ENCODE measurements at regions not wholly inside any gene's neighbourhood (a gene's known extent, or its start where the extent isn't known, plus 50 kb on each side); places are given as distances from the start of the nearest gene placed in this dataset.
"Not testable (repeated sequence)": the region's sequence is repeated elsewhere in the genome, so short reads cannot be mapped to it uniquely, and the experiment has no call there.

DNA sequence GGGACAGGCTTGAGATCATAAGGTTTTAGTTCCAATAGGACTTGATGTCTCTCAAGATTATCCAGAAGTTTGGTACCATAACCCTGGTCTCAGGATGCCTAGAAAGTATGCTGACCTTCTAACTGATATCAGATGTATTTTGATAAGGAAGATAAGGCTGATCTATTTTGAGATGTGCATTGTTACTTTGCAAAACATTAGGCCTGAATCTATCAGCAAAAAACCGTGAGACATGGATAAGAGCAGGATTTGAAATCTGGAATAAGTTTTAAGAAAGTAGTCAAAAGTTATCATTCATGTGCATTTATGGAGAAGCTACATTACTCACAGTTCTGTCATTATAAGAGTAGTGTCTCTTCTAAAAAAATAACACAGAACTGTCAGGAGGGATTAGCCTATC lies 467.1 kb upstream of the HS3ST1 start:
- DNase-seq: no peak

DNA sequence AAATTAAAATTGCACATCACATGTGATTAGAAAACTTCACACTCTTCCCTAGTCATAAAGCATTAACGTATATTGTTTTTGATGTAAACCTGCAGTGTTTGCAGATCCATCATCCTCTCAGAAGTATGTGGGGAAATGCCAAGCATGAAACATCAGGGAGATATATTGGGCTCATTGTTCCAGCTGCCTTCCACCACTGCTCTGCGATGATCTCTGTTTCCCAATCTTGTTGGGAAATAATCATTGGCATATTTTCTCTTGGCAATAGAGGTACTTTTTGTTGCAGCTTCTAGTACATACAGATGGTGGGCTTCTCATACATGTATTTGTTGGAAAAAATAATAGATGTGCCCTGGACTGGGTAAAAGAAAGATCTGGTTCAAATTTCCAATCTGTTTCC lies 466.3 kb upstream of the HS3ST1 start:
- no peak for DNase-seq

DNA sequence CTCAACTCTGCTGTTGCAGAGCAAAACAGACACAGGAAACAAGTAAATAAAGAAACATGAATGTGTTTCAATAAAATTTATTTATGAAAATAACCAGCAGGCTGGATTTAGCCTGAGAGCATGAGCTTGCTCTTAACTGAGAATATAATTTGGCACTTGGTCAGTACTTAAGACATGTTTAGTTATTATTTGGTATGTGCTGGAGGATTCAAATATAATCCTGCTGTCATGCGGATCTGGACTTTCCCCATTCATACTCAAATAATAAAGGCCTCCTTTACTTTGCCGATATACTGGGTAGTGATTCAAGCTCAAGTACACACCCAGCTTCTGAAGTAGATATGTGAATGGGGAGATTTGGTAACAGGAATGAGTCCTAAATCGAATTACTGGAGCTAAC lies 465.5 kb upstream of the HS3ST1 start:
- no peak for DNase-seq

DNA sequence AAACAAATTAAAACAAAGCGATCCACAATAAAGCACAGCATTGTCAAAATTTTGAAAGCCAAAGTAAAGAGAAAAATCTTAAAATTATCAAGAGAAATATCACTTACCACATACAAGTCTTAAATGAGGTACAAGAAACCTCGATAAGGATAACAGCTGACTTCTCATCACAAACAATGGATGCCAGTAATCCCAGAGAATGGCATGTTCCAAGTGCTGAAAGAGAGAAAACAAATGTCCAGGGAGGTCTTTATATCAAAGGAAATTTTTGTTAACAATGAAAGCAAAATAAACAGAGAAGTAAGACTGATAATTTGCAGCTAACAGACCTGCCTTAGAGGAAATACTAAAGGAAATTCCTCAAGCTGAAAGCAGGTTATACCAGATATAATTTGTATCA lies 460.4 kb upstream of the HS3ST1 start:
- DNase-seq: no peak

DNA sequence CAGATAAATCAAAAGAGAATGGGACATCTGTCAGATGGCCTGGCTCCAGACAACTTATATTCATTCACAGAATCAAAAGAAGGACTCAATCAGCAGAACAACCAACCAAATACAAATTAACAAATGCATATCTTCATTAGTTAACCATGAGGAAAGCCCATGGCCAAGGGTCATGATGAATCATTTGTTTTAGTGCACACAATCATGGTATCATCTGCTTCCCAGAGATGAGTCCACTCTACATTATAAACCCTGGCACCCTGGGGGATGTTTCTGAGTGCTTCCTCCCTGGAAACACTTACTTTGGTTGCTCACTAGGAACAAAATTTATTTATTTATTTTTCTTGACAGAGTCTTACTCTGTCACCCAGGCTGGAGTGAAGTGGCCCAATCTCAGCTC lies 453.3 kb upstream of the HS3ST1 start:
- no peak for DNase-seq

DNA sequence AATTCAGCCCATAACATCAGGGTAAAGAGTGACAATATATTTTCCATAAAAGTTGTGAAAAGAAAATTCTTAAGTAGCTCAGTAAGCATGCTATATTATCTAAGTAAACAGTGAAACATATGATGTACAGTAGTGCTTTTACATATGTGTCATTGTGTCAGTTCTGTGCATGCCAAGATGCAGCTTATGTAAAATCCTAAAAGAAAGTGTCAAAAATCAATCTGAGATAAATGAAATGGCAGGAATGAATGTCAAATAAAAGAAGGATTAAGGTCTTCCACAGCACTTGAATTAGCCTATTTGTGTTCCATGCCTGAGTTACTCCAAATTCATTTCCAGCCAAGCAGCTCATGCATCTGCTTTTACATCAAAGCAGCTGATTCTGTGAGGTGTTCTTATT lies 452.7 kb upstream of the HS3ST1 start:
- no peak for DNase-seq

DNA sequence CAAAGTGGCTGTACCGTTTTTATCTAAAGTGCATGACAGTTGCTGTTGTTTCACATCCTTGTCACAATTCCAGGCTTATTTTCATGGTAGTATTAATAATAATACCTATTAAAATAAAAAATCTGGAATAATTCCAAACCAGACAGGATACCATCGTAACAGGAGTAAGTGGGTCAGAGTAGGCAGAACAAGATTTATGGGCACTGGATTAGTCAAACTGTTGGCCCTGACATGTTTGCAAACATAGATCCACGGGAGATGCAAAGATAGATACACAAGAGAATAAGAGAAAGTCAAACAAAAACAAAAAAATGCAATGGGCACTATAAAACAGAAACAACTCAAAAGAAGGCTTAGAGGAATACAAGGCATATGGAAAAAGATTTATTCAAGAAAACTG lies 449.5 kb upstream of the HS3ST1 start:
- DNase-seq: no peak

DNA sequence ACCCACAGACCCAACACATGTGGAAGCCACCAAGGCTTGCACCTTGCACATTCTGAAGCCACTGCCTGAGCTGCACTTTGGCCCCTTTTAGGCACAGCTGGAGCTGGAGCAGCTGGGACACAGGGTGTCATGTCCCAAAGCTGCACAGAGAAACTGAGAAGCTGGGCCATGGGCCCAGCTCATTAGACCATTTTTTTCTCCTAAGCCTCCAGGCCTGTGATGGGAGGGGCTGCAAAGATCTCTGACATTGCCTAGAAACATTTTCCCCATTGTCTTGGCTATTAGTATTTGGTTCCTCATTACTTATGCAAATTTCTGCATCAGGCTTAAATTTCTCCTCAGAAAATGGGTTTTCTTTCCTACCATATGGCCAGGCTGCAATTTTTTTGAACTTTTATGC lies 447.4 kb upstream of the HS3ST1 start:
- DNase-seq: no peak

DNA sequence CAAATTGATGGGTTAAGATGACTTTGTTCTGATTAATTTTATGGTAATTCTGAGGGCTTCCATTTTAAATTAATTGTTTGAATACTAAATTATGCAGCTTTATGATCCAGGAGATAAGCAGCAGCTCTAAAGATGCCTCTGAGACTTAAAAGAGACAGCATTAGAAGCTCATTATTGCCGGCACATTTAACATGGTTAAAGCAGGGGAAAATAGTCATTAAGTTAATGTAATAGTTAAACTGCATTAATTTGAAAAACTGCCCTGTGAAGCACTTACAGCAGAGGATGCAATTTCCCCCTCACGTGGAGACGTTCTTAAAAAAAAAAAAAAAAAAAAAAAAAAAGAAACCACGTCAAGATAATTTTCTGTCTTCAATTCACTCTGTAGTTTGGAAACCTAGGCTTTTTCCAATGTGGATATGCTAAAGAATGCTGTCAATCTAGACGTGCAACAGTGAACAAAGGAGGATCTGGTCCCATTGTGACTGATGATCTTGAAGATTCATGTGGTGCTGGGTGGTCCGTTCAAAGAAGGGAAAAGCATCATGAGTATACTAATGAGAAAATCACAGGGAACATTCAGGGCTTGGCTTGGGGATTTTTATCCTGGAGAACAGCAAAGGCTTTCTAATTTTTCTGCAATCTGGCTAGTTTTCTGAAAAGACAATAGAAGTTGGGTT lies 440.6 kb upstream of the HS3ST1 start:
- no peak for DNase-seq

DNA sequence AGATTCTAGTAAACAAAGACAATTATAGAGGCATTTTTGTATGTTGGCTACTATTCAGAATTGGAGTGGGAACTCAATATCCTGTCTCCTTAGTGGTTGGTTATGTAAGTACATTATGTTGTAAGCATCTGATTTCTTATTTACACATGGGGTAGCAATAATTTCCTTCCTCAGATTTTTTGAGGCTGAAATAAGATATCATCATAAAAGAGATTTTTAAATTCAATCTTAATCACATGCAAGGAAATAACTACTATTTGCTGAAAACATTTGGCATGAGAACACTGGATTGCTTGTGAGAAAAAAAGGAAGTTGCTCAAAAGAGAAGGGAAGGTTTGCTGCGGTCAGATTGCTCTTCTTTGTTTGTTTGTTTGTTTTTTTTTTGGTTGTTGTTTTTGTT lies 437.7 kb upstream of the HS3ST1 start:
- DNase-seq: no peak

DNA sequence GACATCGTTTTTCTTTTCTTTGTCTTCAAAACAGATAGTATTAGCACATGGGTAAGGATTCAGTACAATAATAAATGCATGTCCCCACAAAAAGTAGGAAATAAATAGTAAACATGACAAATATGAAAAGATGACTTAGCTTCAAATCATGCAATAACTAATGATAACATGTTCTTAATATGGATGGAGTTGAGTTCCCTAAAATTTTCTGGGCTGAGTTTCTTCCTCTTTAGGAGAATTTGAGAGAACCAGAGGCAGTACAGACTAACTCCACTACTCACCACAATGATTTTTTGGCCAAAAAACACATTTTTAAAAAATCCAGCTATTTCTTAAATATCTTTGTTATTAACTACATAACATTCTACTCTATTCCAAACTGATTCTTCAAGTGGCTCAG lies 432.3 kb upstream of the HS3ST1 start:
- no peak for DNase-seq

DNA sequence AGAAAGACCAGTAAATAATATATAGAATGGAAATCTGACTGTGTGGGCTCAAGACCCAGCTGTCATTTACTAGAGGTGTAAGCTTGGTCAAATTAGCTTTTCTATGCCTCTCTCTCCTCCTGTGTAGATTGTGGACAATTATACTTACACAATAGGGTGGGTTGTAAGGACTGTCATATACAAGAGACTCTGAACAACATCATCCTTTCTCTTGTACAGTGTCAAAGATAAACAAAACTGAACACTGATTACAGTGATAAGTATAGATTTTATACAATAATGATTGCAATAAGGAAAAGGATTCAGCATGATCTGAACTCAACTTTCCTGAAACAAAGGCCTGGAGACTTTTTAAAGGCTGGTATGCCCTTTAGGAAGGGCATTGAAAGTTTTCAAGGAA lies 429.2 kb upstream of the HS3ST1 start:
- no peak for DNase-seq

DNA sequence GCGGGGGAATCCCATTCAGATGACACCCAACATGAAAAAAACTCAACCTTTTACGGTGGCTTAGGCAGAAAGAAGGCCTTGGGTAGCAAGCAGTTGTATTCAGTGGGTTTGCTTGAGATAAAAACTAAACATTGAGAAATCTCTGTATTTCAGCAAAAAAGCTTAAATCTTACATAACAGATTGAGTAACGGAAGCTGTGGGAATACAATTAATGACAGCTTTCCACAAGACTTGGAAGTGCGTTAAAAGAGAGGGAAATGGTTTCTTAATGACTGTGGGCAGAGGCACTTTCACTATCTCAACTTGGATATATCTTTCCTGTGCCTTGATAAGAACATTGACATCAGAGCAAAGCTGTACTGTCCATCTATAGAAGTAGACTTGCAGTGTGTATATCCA lies 418.5 kb upstream of the HS3ST1 start:
- DNase-seq: no peak

DNA sequence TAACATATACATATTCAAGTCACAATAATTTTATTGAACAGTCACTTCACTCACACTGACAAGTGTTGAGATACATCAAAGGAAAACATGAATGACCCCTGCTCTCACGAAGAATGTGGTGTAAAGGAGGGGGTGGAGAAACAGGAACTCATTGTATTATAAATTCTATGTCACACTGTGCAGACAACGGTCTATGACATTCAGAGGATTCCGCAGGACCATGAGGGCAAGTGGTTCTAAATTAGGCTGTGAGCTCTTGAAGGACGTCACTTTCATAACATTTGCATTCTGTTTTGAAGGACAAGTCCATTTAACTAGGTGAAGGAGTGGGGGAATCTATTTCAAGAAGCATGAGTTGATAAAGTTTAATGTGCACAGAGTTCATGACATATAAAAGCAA lies 415.2 kb upstream of the HS3ST1 start:
- no peak for DNase-seq

DNA sequence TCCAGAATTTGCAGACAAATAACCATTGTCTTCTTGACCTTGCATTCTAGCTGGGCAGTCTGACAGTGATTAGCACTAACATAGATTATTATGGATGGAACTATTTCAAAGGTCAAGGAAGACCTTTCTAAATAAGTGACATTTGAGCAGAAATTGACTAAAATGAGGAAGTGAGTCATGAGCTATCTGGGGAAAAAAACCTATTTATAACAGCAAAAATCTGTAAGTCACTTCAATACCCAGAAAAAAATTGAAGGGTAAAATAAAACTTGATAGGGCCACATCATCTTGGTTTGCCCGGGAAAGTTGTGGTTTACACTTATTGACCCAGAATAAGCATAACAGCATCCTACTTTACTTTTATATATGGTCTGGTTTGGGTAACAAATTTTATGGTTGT lies 414.6 kb upstream of the HS3ST1 start:
- DNase-seq: no peak

DNA sequence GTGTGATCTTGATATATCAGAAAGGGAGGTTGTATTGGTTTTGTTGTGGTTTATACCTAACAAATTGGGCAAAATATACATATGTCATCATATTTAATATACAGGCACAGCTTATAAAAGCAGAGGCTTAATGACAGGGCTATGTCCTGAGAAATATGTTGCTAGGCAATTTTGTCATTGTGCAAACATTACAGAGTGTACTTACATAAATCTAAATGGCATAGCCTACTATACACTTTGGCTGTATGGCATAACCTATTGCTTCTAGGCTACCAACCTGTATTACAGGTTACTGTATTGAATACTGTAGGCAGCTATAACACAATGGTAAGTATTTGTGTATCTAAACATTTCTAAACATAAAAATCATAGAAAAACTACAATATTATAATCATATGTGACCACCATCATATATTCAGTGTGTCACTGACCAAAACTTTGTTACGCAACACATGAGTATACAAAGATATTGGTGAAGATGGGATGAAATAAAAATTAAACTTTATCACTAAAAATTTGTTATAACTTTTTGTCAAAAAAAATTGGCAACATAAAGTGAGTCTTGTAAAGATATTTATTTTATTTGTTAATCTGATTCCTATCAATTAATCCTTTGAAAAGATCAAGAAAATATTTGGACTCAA lies 414.0 kb upstream of the HS3ST1 start:
- DNase-seq: no peak

DNA sequence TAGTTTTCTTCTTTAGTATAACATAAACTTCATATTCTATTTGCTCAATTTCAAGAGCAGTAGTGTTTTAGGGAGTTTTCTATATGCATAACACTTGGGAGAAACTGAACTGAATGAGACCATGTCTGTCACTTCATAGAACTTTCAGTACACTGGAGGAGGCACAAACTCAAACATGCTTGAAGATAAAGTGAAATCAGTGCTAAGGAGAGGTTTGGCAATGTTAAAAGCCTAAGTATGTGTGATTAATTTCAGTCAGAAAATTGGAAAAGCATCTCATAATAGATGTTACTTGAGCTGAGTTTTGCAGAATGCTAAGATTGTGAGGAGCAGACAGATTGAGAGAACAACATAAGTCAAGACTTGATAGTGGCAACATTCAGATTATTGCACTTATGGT lies 411.2 kb upstream of the HS3ST1 start:
- DNase-seq: no peak

DNA sequence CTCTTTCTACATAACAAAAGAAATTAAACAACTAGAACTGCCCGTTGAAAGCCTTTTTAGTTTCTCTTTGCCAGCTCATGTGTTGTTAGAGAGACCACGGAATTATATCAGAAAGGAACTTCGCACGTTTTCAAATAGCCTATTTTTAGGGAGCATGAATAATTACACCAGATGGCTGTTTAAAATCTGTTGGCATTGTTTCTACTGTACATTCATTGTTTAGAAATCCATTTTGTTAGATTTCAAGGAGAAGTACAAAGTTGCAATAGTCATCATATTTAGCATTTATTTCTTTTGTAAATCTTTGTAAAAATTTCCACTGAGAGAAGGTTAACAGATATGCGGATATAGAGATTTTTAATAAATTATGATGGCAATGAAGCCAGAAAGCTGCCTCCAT lies 403.0 kb upstream of the HS3ST1 start:
- DNase-seq: no peak

DNA sequence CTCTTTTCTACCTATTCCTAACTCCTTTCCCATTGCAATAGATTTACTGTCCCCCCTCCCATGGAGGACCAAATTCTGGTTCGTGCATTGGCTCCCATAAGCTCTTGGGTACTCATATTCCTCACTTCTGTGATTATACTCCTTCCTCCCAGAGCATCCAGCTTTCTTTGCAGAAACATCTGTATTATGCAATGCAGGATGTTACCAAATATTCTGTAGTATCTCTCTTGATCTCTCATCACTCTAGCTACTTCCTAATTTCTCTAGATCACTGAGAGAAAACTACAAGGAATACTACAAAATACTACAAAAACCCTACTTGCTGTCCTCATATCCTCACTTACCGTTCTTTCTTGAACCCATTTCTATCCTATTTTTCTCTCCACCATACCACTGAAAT lies 395.9 kb upstream of the HS3ST1 start:
- DNase-seq: no peak

DNA sequence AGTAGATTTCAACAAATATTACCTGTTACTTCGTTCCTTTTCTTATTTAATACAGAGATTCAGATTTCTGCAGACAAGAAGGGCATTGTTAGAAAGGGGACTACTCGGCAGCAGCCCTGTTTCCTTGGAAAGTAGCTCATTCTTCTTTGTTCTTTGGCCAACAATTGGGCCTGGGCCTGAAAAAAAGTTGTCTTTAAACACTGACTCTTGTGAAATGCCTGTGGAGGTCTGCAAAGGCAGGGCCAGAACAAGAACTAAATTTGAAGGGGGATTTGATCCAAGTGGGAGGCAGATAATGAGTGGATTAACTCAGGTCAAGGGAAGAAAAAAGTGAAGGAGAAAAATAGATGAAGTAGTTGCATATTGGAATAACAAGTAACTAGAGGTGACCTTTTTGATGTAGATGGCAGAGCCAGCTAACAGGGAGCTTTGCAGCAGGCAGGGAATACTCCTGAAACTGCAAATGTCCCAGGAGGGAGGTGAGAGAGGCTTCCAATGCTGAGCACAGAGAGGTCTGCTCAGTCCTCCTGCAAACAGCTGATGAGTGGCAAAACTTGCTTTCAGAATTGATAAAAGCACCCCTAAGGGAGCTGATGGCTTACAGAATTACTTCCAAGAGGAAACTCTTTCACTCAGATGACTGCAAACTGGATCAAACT lies 393.2 kb upstream of the HS3ST1 start:
- no peak for DNase-seq

DNA sequence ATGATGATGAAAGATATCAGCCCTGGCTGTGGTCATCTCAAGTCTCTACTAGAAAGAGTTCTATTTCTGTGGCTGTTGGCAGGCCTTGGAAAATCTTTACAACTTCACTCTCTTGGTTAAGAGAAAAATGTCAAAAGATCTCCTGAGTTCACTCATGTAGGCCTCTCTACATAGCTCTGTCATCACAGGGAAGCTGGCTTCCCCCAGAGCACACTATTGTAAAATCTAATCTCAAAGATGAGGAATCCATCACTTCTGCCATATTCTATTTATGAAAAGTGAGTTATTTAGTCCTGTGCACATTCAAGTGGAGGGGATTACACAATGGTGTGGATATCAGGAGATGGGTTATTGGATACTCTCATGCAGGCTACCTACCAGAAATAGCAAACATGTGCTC lies 388.4 kb upstream of the HS3ST1 start:
- no peak for DNase-seq

DNA sequence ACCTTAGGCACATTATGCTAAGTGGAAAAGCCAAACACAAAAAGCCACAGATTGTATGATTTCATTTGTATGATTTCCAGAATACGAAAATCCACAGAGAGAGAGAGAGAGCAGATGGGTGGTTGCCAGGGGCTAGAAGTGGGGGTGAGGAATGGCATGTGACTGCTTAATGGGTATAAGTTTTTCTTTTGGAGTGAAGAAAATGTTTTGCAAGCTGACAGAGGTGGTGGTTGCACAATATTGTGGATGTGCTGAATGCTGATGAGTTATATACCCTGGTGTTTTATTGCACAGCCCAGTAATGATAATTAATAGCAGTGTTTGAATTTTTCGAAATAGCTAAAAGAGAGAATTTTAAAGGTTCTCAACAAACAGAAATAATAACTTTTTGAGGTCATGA lies 386.1 kb upstream of the HS3ST1 start:
- no peak for DNase-seq

DNA sequence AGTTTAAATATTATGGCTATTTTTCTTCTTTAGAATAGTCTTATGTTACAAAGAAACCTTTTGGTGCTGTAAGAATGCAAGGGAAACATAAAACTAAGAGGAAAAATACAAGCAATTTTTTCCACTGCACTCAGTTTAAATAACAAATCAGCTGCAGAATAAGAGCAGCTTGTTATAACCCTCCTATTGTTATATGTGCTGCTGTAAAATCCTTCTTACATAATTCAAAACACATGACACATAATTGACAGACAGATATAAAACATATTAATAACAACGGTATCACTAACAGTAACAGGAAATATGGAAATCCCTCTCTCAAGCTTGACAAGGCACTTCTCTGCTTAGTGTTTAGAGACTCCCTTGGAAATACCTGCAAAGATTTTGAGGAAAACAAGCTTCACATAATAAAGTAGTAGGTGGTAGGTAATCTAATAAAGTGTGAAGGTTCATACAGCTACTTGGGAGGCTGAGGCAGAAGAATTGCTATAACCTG lies 385.3 kb upstream of the HS3ST1 start:
- DNase-seq: no peak

DNA sequence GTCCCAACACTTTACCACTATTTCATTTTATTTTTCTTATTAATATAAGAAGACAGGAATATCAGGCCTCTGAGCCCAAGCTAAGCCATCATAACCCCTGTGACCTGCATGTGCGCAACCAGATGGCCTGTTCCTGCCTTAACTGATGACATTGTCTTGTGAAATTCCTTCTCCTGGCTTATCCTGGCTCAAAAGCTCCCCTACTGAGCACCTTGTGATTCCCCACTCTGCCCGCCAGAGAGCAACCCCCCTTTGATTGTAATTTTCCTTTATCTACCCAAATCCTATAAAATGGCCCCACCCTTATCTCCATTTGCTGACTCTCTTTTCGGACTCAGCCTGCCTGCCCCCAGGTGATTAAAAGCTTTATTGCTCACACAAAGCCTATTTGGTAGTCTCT lies 382.8 kb upstream of the HS3ST1 start:
- not testable (repeated sequence) for DNase-seq

DNA sequence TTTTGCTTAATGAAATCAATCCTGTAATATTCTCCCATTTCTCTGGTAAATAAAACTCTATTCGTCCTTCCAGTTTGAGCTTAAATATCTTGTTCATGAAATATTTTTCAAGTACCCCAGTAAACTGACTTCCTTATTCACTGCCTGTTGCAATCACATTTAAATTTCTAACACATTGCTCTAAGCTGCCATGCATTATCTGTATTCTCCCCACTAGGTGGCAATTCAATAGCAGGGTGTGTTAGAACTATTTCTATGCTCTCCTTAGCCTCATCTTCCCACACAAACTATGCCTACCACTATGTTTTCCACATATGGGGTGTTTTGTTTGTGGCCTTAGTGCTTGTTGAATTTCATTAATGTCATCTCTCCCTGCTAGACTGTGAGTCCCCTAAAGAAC lies 377.1 kb upstream of the HS3ST1 start:
- DNase-seq: no peak
